IPS DF 4.7 (cell line): ENCODE measurements at regions not wholly inside any gene's neighbourhood (a gene's known extent, or its start where the extent isn't known, plus 50 kb on each side); places are given as distances from the start of the nearest gene placed in this dataset.

Experiments used
- DNase-seq: peaks from one replicate; pipeline ENCODE4 v3.0.0-alpha.2; 2013; ENCODE audit warnings: low spot score; ENCODE audit errors: extremely low read depth

GRCh38 chr7:46637793-46638735 is 717.0 kb upstream of the IGFBP3 start:
- no peak for DNase-seq

DNA sequence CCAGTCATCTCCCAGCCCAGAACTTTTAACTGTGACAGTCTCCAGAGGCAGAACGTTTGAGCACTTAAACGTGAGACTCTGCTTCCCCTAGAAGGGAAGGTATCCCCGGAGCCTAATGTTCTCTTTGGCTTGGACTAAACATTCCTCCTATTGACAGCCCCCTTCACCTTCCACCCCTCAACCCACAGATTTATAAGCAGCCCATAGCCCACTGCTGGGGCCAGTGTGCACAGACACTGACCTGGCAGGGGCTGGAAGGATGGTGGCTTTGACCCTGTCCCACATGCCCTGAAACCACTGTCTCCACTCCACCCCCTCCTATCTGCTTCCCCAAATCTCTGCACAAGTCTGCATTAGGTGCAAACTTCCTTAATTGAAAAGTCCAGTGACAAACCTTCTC is 715.0 kb upstream of the IGFBP3 start:
- no peak for DNase-seq

- no peak for DNase-seq
Observed at GRCh38 chr7:46633630-46634240, 712.7 kb upstream of the IGFBP3 start.

GRCh38 chr7:46633200-46633599 is 712.1 kb upstream of the IGFBP3 start:
- DNase-seq: no peak

GRCh38 chr7:46630031-46630430 is 709.0 kb upstream of the IGFBP3 start:
- DNase-seq: no peak

DNA sequence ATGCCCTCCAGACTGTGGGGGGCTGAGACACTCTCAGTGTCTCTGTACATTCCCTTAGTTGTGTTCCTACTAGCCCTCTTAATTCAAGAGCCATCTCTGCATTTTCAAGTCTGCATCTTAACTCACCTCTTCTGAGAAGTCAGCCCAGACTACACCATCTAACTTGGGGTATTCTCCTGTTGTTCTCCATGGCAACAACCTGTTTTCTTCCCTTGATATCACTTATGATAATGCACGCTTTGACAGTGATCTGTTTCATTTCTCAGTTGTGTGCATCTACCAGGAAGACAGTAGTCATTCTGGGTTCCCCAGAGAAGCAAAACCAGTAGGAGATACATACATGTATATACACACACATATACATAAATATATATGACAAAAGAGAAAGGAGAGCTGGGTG is 707.3 kb upstream of the IGFBP3 start:
- DNase-seq: no peak

DNA sequence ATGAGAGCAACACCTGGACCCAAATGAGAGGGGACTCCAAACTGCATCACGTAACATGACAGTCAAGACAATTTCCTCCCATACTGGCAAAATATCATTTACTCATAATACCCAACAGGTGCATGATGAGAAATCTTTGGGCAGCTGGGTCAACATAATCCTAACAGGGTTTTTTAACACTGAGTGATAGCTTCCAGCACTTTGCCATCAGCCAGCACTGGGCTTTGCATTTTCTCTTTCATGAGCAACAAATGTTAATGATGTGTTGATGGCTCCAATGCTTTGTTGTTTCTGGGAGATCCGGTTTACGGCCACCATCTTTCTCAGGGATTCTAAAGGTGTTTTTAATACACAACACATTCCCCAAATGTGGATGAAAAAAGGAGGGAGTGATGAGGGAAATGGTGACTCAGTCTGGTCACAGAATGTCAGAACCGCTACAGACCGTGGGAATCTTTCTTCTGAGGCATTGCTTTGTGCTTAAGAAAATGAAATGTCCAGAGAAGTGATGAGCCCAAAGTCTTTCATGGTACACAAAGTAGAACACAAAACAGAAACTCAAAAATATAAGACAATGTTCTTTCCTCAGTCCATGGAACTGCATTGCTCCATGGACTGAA is 705.7 kb upstream of the IGFBP3 start:
- DNase-seq: no peak

- DNase-seq: no peak
Observed at GRCh38 chr7:46626261-46626660, 705.2 kb upstream of the IGFBP3 start.

- no peak for DNase-seq
Observed at GRCh38 chr7:46625032-46625431, 704.0 kb upstream of the IGFBP3 start.

- DNase-seq: no peak
Observed at GRCh38 chr7:46622251-46622650, 701.2 kb upstream of the IGFBP3 start.

DNA sequence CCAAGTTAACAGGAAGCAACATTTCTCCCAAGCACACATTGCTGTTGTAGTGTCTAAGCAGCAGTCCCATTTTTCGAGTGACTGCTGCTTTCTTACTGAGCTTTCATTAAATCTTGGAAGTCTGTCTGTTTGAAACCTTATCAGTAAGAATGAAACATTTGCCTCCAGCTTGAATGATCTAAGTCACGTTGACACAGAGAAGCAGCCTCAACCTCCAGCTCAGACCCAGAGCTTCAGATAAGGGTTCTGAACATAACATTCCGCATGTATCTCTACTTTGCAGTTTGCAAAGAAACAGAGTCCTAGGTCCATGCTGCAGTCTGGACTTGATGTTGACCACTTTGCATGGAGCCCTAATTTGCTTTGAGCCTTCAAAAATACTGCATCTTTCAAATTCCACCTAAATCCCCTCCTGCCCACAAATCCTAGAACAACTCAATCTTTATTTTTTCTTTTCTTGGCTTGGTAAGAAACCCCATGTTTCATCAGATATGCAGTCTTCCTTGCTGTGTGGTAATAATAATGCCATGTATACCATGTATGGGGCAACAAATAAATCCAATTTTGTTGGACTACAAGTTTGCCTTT is 698.7 kb upstream of the IGFBP3 start:
- DNase-seq: no peak

DNA sequence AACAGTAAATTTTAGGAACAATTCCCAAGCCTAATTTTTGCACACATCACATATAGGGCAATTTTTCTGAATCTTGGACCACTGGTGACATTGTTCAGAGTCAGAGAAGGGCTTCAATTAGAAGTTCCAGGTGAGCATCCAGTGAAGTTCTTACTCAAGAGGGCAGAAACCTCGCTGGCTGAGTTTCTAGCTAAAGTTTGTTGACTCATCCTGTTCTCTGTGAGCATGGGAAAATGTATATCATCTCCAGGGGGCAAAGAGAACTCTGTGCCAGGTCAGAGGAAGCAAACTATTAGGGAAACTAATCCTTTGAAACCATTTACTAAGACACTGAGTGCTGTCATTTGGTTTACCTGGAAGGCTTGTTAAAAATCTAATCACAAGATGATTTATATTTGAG is 695.6 kb upstream of the IGFBP3 start:
- DNase-seq: no peak

DNA sequence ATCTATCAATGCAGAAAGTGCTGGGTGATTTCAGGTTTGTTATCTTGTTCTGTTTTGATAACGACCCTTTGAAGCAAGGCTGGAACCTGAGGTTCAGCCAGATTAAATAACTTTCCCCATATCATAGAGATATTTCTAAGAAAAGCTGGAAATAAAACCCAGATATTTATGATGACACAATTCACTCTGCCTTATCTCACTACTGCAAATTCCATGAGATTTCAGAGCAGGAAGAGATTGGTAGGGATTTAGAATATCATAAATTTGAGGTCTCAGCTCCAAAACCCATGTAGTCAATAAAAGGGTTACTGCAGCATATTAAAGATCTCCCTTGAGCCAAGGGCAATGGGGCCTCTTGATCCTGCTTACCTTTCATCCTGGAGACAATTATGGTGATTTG is 692.5 kb upstream of the IGFBP3 start:
- DNase-seq: no peak

- DNase-seq: no peak
Observed at GRCh38 chr7:46613116-46613515, 692.0 kb upstream of the IGFBP3 start.

DNA sequence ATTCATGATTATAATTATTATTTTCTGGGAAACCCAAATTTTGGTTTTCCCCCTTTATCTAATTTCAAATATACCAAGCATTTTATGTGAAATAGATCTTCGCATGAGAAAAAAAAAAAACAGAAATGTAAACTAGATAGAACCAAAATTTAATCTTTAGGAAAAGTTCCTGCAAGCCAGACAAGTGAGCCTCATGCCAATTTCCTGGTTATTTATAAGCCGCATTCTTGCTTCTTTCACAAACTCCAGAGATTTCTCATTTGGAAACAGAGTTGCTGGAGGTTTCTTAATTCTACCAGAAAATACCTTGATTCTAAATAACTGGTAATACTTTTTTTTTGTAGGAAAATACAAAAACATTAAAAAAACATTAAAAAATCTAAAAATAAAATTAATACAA is 690.4 kb upstream of the IGFBP3 start:
- DNase-seq: no peak

DNA sequence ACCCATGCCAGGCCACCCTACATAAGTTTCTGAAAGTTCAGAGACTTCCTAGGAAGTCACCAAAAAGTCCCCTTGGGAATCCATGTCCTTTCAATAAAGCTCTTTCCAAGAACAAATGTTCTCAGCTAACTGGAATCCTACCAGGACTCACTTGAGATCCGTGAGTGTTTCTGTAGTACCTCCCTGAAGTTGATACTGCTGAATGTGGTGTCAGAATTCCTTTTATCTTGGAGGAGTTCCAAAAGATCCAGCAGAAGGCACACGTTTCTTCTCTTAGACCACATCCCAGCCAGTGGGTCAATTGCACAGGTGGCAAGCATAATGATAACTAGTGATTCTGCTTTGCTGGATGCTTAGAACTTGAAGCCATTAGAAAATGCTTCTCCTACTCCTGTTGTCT is 689.7 kb upstream of the IGFBP3 start:
- DNase-seq: no peak

GRCh38 chr7:46607176-46607575 is 686.1 kb upstream of the IGFBP3 start:
- DNase-seq: no peak

- no peak for DNase-seq
Observed at GRCh38 chr7:46606761-46607160, 685.7 kb upstream of the IGFBP3 start.

DNA sequence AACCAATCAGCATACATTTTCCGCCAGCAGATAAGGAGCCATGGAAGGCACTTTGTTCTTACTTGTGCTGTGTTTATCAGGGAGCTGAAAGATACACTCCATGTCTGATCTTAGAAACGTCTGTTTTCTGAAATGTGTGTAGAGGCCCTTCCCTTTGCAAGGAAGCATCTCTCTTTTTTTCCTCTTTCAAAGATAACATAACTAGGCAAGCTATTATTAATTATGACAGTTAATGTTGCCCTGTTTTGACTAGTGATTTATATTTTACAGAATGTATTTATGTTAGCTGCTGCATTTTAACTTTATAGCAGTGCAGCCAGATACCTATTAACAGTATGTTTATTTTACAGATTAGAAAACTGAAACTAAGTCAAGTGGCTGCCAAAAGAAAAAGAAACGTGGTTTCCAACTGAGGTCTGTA is 683.2 kb upstream of the IGFBP3 start:
- DNase-seq: no peak

GRCh38 chr7:46603780-46604179 is 682.7 kb upstream of the IGFBP3 start:
- no peak for DNase-seq

- DNase-seq: no peak
Observed at GRCh38 chr7:46603296-46603752, 682.3 kb upstream of the IGFBP3 start.

GRCh38 chr7:46600340-46600739 is 679.3 kb upstream of the IGFBP3 start:
- no peak for DNase-seq
